GM18508 (cell line): ENCODE measurements at regions not wholly inside any gene's neighbourhood (a gene's known extent, or its start where the extent isn't known, plus 50 kb on each side); places are given as distances from the start of the nearest gene placed in this dataset.

Source experiments
- ATAC-seq: cut with Tn5 transposase; IDR thresholded peaks from one replicate; pipeline ENCODE4 v1.9.1; 2021; ENCODE audit warnings: moderate number of reproducible peaks; ENCODE audit not compliant: insufficient read depth, unreplicated experiment

DNA sequence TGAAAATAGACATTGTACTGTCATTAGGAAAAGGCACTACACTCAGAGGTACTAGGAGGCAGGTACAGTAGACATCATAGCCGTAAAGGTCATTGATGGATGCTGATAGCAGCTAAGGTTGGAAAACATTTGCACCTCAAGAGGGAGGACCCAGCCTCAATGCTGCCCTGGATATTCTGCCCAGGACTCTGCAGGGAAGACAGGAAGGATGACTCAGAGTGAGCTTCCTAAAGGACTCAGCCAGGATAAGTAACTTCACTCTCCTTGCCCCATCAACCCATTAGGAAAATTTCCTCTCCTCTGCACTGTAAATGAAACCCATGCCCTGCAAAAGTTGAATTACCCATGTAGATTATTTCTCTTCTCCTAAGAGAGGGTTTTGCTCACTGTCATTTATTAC is 617.9 kb upstream of the MKI67 start:
- ATAC-seq: no peak

DNA sequence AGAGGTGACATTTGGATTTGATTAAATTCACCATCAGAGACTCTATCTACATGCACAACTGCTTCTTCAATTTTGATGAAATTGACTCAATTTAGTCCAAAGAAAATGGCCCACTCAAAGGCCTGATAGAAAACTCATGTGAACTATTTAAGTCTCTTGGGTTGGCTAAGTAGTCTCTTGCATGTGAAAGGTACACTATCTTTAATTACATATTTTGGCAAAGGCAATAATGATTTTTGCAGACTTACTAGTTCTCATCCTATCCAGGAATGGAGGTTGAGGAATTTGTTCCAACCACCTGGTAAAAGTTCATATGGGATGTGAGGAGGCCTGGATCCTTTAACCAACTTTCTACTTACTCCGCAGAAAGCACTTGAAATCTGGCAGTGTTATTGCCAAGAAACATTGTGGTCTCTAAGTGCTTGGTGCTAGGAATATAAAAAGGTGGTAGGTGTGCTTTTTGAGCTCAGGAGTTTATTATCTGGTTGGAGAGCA is 618.6 kb upstream of the MKI67 start:
- ATAC-seq: no peak

GRCh38 chr10:128747582-128748346 is 621.5 kb upstream of the MKI67 start:
- no peak for ATAC-seq

GRCh38 chr10:128751284-128751683 is 625.1 kb upstream of the MKI67 start:
- no peak for ATAC-seq

DNA sequence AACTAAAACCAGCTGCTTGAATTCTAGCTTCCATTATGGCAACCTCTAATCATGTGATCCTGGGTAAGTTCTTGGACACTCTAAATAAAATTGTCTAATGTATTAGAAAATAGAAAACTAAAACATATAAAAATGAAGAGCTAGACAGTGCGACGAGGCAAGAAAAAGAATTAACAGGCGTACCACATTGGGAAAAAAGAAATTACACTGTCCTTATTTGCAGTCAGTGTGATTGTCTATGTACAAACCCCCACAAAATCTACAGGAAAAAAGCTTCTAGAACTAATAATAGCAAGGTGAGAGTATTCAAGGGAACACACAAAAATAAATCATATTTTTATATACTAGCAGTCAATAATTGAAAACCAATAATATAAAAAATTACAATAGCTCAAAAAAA is 625.6 kb upstream of the MKI67 start:
- no peak for ATAC-seq

DNA sequence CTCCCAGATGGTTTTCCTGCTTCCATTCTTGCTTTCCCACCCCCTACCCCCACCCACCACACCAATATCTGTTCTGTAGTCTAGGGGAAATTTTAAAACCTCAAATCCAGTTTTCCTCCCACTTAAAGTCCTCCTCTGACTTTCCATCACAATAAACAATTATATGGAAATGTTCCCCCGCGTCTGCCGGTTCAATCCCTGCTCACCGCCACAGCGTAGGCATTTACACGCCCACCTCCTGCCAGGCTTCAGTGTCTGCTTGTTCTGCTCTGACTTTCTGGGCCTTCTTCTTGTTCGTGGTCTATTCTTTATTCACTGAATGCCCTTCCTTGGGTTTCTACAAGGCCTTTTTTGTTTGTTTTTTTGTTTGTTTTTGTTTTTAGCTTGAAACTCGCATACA is 633.0 kb upstream of the MKI67 start:
- ATAC-seq: no peak

GRCh38 chr10:128763588-128763987 is 637.4 kb upstream of the MKI67 start:
- no peak for ATAC-seq

DNA sequence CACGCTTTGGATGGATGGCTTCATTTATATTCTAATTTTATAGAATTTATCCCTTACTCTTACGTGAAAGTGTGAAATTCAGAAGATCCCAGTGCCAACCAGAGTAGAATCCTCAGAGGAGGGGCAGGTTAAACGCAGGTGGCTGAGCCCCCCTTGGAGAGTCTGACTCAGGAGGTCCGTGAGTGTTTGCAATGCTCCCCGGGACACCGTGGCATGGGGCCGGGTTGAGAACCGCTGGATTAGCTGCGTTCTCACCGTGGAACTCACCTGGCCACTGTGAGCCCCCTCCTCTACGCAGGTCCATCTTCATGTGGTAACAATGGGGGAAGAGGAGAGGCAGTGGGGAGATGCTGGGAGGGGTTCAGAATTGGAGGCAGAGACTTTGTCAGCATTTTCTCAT is 638.0 kb upstream of the MKI67 start:
- ATAC-seq: no peak

GRCh38 chr10:128766915-128767314 is 640.7 kb upstream of the MKI67 start:
- no peak for ATAC-seq

- no peak for ATAC-seq
These were observed 648.8 kb upstream of the MKI67 start for GRCh38 chr10:128774979-128775378.

- ATAC-seq: no peak
These were observed 649.5 kb upstream of the MKI67 start for GRCh38 chr10:128775743-128776142.

DNA sequence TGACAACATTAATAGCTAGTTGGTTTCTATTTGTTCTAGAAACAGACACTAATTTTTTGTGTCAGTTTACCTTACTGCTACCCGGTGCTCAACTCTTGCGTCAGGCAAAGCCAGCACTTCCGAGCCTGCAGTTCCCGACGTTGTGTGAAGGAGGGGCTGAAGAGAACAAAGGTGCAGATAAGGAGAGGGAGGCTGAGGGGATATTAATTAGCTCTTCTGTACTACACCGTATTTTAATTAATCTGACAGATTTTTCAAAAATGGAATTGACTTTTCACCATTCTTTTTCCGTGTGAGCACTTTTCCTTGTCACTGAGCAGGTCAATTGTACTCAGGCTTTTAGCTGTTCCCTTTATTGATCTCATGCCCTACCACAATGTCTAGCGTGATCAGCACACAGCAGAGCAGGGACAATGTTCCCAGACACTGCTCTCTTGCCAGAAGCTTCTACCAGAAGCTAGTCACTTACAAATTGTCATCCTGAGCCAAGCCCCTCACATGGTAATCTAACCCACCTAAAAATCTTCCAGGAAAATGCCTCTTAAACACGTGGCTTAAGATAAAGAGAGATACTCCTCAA is 650.5 kb upstream of the MKI67 start:
- ATAC-seq: no peak

DNA sequence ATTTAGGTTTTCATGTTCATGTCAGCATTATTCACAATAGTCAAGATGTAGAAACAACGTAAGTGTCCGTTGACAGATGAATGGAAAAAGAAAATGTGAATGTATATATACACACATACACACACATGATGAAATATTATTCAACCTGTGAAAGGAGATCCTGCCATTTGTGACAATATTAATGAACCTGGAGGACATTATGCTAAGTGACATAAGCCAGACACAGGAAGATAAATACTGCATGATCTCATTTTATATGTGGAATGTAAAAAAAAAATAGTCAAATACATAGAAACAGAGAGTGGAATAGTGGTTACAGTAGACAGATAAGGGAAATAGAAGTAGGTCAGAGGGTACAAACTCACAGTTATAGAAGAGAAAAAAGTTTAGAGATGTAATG is 651.1 kb upstream of the MKI67 start:
- no peak for ATAC-seq

DNA sequence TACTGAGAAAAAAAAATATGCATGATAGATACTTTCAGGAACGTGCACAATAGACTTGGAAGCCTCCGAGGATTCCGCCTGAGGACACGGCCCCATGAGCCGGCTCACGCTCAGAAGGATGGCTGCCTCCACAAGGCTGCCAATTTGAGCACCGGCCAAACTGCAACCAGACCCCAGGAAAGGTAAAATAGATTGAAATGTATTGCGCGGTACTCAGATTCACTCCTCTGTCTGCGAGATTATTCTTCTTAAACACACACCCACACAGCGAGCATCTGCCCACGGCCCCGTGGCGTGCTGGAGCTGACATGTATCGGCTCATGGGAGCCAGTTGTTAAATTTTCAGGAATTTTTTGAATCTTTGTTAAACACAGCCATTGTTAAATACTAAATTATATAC is 653.2 kb upstream of the MKI67 start:
- ATAC-seq: no peak

DNA sequence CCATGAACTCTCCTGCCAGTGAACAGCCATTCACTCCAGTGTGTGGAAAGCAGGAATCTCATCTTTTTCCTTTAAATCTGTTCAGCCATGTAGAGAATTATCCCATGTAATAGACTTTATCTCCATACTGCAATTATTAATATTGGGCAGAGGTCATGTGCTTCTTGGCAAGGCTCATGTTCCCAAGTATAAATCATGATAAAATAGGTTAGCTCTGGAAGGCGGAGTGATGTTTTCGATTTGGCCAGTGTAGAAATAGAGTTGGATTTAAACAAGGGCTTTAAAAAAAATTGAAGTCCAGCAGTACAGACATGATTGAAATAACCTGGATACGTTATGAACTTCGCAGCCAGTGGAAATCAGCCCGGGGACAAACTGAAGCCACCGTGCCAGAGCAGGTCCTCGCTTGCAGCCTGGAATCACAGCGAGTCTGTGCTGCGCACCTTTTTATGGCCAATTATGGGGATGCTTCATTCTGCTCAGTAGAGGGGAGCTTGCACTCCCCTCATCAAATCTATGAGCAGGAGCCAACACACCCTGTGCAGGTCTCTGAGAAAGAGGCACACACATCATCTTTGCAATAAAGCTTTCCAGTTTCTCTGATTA is 654.0 kb upstream of the MKI67 start:
- no peak for ATAC-seq

DNA sequence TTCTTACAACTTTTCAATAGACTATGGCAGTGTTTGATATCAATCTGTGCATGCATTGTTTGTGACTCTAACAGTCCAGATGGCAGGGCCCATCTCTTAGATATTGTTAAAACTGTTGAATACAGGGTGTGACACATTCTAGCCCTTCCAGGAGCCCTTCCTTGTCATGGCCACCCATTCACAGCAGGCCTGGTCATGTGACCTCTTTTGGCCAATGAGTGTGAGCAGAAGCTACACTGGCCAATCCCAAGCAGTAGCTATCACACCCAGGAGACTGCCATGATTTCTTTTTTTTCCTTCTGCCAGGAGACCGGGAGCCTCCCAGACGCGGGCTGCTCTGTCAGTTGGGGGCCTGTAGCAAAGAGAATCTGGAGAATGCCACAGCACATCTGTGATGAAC is 655.4 kb upstream of the MKI67 start:
- no peak for ATAC-seq

DNA sequence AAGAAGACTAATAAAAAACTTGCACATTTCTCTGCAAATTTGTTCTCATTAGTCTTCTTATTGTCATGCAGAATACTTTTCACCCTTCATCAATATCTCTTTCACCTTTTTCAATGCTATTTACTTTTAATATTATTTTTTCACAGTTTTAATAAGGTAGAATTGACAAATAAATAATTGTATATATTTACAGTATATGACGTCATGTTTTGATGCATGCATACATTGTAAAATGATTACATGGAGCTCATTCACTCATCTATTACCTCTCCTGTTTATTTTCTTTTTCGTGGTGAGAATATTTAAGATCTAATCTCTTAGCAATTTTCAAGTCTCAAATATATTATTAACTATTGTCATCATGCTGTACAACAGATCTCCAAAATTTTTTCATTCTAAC is 658.2 kb upstream of the MKI67 start:
- no peak for ATAC-seq

- ATAC-seq: no peak
These were observed 666.4 kb upstream of the MKI67 start for GRCh38 chr10:128792426-128793140.

DNA sequence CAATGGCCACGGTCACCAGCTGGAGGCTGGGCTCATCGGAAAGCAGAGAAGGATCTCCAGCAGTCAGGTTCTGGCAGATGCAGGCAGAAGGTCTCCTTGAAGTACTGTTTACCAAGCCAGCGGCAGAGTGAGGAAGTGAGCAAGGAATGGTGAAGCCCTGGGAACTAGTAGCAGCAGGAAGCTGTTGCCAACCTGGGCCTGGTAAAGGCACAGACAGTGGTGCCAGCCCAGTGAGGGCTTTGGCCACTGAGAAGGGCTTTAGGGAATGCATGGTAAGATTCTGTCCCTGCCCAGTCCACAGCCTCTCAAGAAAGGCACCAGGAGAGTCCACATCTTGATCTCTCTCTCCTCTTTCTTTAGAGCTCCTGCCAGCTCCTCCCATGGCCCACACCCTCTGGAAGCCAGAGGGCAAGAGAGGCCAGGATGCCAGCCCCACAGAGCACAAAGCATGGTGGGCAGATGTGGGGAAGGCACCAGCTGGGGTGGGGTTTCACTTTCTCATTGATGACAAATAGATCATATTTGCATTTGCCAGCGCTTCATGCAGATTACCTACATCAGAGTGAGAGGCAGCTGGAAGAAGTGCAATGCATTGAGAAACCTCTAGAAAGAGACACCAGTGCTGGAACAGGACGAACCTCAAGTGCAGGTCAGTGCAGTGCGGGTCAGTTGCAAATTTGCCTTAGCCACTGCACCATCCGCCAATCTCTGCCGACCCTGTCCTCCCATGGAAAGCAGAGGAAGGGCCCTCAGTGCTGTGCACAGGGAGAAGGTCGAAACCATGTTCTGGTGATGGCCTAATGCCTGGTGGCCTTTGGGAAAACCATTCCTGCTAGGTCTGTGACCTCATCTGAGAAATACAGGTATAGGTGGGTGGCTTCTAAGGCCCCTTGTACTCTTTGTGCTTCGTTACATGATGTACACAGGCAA is 667.8 kb upstream of the MKI67 start:
- no peak for ATAC-seq

DNA sequence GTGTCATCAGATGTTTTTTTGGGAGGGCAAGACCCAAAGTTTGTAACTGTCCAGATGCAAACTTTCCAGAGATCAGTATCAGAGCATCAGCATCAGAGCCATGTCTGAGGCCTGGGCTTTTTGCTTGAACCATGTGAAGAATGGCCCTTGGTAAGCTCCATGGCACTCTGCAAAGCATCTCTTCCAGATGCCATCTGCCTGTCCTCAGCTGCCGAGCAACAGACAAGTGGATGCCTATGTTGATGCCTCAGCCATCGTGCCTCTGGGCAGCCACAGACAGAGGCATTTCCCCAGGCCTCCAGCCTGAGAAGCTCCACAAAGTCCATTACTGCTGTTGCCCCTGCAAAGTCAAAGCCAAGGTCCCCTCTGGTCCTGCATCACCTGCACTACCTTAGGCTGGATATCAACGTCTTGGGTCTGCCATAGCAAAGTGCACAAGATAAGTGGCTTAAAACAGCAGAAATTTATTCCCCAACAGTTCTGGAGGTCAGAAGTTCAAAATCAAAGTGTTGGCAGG is 670.2 kb upstream of the MKI67 start:
- ATAC-seq: no peak
